ENCODE measurements at regions not wholly inside any gene's neighbourhood (a gene's known extent, or its start where the extent isn't known, plus 50 kb on each side); places are given as distances from the start of the nearest gene placed in this dataset.

DNA sequence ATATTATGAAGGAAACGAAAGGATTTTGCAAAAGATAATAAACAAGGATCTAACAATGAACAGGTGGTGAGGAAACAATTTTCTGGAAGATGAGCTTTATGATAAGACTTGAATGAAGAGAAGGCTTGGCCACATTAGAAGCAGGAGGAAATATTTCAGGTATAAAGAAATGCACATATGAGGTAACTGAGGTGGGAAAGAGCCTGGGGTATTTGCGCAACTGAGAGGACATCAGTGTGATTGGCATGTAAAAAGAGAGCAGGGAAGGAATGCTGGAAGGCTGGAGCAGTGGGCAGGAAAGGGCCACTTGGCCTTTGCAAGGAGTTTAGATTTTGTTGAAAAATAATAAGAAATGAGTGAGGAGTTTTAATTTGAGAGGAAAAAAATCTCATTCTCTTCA is 414.4 kb upstream of the TMCO5A start:
- no peak overlapping the region for H3K4me3 ChIP-seq (ENCODE audit: low read length)
- H3K27ac ChIP-seq (ENCODE audit: low read depth, low read length): no peak overlapping the region
- no peaks in the 10 kb centered on the region for H3K27me3 Mint-ChIP-seq
- no peaks in the 10 kb centered on the region for H3K27me3 ChIP-seq (ENCODE audit: insufficient read depth, low read length, poor library complexity, severe bottlenecking)
- H3K36me3 ChIP-seq (ENCODE audit: insufficient read depth, low read length): no peaks in the 10 kb centered on the region
- no peak overlapping the region for H3K4me3 Mint-ChIP-seq
- peaks cover 0 to 15% (median 6%) of the 10 kb centered on the region in 5 donors for H3K9me3 Mint-ChIP-seq
- ChIA-PET CTCF (no interaction called here), POLR2A (no interaction called here)
- H3K9me3 ChIP-seq (ENCODE audit: low read length): no peaks in the 10 kb centered on the region
- no peaks in the 10 kb centered on the region for H3K4me1 ChIP-seq (ENCODE audit: insufficient read depth, low read length)
- no peaks in the 10 kb centered on the region for H3K36me3 Mint-ChIP-seq
- H3K4me1 Mint-ChIP-seq: no peaks in the 10 kb centered on the region
- no peak overlapping the region for H3K27ac Mint-ChIP-seq
- DNase-seq: no peak

- CTCF ChIA-PET: no interaction called here
- H3K27ac ChIP-seq (ENCODE audit: low read depth, low read length): no peak overlapping the region
- Mint-ChIP-seq H3K27ac (no peak overlapping the region), H3K4me3 (no peak overlapping the region), H3K36me3 (no peaks in the 10 kb centered on the region), H3K9me3 (peaks cover 0 to 15% (median 6%) of the 10 kb centered on the region in 5 donors), H3K4me1 (no peaks in the 10 kb centered on the region), H3K27me3 (no peaks in the 10 kb centered on the region)
- no peaks in the 10 kb centered on the region for H3K4me1 ChIP-seq (ENCODE audit: insufficient read depth, low read length)
- no peak overlapping the region for H3K4me3 ChIP-seq (ENCODE audit: low read length)
- no peaks in the 10 kb centered on the region for H3K36me3 ChIP-seq (ENCODE audit: insufficient read depth, low read length)
- no peak for DNase-seq
- H3K9me3 ChIP-seq (ENCODE audit: low read length): no peaks in the 10 kb centered on the region
- POLR2A ChIA-PET: no interaction called here
- H3K27me3 ChIP-seq (ENCODE audit: insufficient read depth, low read length, poor library complexity, severe bottlenecking): no peaks in the 10 kb centered on the region
Observed at GRCh38 chr15:37520882-37521281, 413.6 kb upstream of the TMCO5A start.

GRCh38 chr15:37524601-37525000 is 409.8 kb upstream of the TMCO5A start:
- Histone ChIP-seq H3K36me3 (ENCODE audit: insufficient read depth, low read length) (no peaks in the 10 kb centered on the region), H3K4me1 (ENCODE audit: insufficient read depth, low read length) (no peaks in the 10 kb centered on the region), H3K27ac (ENCODE audit: low read depth, low read length) (no peak overlapping the region), H3K9me3 (ENCODE audit: low read length) (no peaks in the 10 kb centered on the region), H3K27me3 (ENCODE audit: insufficient read depth, low read length, poor library complexity, severe bottlenecking) (no peaks in the 10 kb centered on the region), H3K4me3 (ENCODE audit: low read length) (no peak overlapping the region)
- H3K4me1 Mint-ChIP-seq: no peaks in the 10 kb centered on the region
- H3K4me3 Mint-ChIP-seq: no peak overlapping the region
- no peak overlapping the region for H3K27ac Mint-ChIP-seq
- H3K36me3 Mint-ChIP-seq: no peaks in the 10 kb centered on the region
- DNase-seq: no peak
- CTCF ChIA-PET: no interaction called here
- peaks cover 0 to 2% of the 10 kb centered on the region in 2 donors for H3K27me3 Mint-ChIP-seq
- peaks cover 0 to 15% (median 2%) of the 10 kb centered on the region in 5 donors for H3K9me3 Mint-ChIP-seq
- POLR2A ChIA-PET: no interaction called here

DNA sequence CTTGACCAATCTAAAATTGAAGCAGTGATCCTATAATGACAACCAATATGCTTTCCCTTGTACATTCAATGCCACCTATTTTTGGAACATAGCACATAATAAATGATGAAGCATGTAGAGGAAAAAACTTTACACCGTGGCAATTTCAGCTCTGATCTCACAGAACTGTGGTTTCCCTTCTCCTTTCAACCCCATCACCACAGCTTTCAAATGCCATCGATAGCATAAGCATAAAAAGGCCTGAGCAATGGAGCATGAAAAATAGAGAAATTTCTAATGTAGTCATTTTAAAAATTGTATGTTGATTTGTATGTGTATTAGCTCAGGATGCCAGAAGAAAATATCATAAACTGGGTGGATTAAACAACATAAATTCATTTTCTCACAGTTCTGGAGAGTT is 406.0 kb upstream of the TMCO5A start:
- Mint-ChIP-seq H3K9me3 (peaks cover 0 to 12% (median 2%) of the 10 kb centered on the region in 5 donors), H3K27ac (no peak overlapping the region), H3K4me1 (no peaks in the 10 kb centered on the region), H3K36me3 (no peaks in the 10 kb centered on the region), H3K27me3 (peaks cover 0 to 2% of the 10 kb centered on the region in 2 donors), H3K4me3 (no peak overlapping the region)
- Histone ChIP-seq H3K27me3 (ENCODE audit: insufficient read depth, low read length, poor library complexity, severe bottlenecking) (no peaks in the 10 kb centered on the region), H3K9me3 (ENCODE audit: low read length) (no peaks in the 10 kb centered on the region), H3K4me3 (ENCODE audit: low read length) (no peak overlapping the region), H3K36me3 (ENCODE audit: insufficient read depth, low read length) (no peaks in the 10 kb centered on the region), H3K4me1 (ENCODE audit: insufficient read depth, low read length) (no peaks in the 10 kb centered on the region), H3K27ac (ENCODE audit: low read depth, low read length) (no peak overlapping the region)
- ChIA-PET CTCF (no interaction called here), POLR2A (no interaction called here)
- DNase-seq: no peak

- H3K4me3 ChIP-seq (ENCODE audit: low read length): no peak overlapping the region
- Mint-ChIP-seq H3K36me3 (no peaks in the 10 kb centered on the region), H3K4me3 (no peak overlapping the region), H3K27me3 (no peaks in the 10 kb centered on the region), H3K4me1 (no peaks in the 10 kb centered on the region), H3K9me3 (peaks cover 2 to 14% (median 4%) of the 10 kb centered on the region in 5 donors), H3K27ac (no peak overlapping the region)
- no peaks in the 10 kb centered on the region for H3K4me1 ChIP-seq (ENCODE audit: insufficient read depth, low read length)
- no peaks in the 10 kb centered on the region for H3K27me3 ChIP-seq (ENCODE audit: insufficient read depth, low read length, poor library complexity, severe bottlenecking)
- no peak overlapping the region for H3K27ac ChIP-seq (ENCODE audit: low read depth, low read length)
- no peaks in the 10 kb centered on the region for H3K9me3 ChIP-seq (ENCODE audit: low read length)
- no peaks in the 10 kb centered on the region for H3K36me3 ChIP-seq (ENCODE audit: insufficient read depth, low read length)
- POLR2A ChIA-PET: no interaction called here
- DNase-seq: no peak
- CTCF ChIA-PET: no interaction called here
Observed at GRCh38 chr15:37536967-37537605, 397.4 kb upstream of the TMCO5A start.

DNA sequence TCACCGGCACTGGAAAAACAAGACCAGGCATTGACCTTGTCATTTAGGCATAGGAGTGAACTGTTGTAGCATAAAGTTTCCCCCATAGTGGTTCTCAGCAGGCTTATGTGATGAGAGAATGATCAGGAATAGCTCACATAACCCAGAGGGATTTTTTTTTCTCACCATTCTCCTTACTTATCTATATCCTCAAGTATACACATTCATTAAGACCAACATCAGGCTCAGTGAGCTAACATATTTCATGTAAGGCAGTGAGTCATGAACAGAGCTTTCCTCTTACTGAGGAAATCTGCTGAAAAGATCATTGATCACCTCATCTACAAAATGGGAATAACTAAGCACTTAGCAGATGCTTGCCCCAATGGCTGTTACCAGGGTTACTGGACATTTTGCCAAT is 396.6 kb upstream of the TMCO5A start:
- no peak for DNase-seq
- no peaks in the 10 kb centered on the region for H3K4me1 Mint-ChIP-seq

GRCh38 chr15:37548116-37548515 is 386.3 kb upstream of the TMCO5A start:
- no peaks in the 10 kb centered on the region for H3K4me1 Mint-ChIP-seq
- H3K9me3 Mint-ChIP-seq: peaks cover 0 to 14% (median 1%) of the 10 kb centered on the region in 5 donors
- ChIA-PET POLR2A (no interaction called here), CTCF (no interaction called here)
- Histone ChIP-seq H3K9me3 (ENCODE audit: low read length) (no peaks in the 10 kb centered on the region), H3K4me1 (ENCODE audit: insufficient read depth, low read length) (no peaks in the 10 kb centered on the region), H3K27me3 (ENCODE audit: insufficient read depth, low read length, poor library complexity, severe bottlenecking) (no peaks in the 10 kb centered on the region), H3K27ac (ENCODE audit: low read depth, low read length) (no peak overlapping the region), H3K4me3 (ENCODE audit: low read length) (no peak overlapping the region), H3K36me3 (ENCODE audit: insufficient read depth, low read length) (no peaks in the 10 kb centered on the region)
- H3K27me3 Mint-ChIP-seq: no peaks in the 10 kb centered on the region
- H3K36me3 Mint-ChIP-seq: no peaks in the 10 kb centered on the region
- no peak overlapping the region for H3K4me3 Mint-ChIP-seq
- no peak for DNase-seq
- no peak overlapping the region for H3K27ac Mint-ChIP-seq

More for the DNA sequence above, 396.6 kb upstream of the TMCO5A start:
- H3K27me3 ChIP-seq (ENCODE audit: insufficient read depth, low read length, poor library complexity, severe bottlenecking): no peaks in the 10 kb centered on the region
- Mint-ChIP-seq H3K27me3 (no peaks in the 10 kb centered on the region), H3K36me3 (no peaks in the 10 kb centered on the region), H3K4me3 (no peak overlapping the region), H3K9me3 (peaks cover 2 to 10% (median 4%) of the 10 kb centered on the region in 5 donors), H3K27ac (no peak overlapping the region)
- no peaks in the 10 kb centered on the region for H3K4me1 ChIP-seq (ENCODE audit: insufficient read depth, low read length)
- no peaks in the 10 kb centered on the region for H3K9me3 ChIP-seq (ENCODE audit: low read length)
- no peak overlapping the region for H3K27ac ChIP-seq (ENCODE audit: low read depth, low read length)
- no peaks in the 10 kb centered on the region for H3K36me3 ChIP-seq (ENCODE audit: insufficient read depth, low read length)
- ChIA-PET CTCF (no interaction called here), POLR2A (no interaction called here)
- H3K4me3 ChIP-seq (ENCODE audit: low read length): no peak overlapping the region

DNA sequence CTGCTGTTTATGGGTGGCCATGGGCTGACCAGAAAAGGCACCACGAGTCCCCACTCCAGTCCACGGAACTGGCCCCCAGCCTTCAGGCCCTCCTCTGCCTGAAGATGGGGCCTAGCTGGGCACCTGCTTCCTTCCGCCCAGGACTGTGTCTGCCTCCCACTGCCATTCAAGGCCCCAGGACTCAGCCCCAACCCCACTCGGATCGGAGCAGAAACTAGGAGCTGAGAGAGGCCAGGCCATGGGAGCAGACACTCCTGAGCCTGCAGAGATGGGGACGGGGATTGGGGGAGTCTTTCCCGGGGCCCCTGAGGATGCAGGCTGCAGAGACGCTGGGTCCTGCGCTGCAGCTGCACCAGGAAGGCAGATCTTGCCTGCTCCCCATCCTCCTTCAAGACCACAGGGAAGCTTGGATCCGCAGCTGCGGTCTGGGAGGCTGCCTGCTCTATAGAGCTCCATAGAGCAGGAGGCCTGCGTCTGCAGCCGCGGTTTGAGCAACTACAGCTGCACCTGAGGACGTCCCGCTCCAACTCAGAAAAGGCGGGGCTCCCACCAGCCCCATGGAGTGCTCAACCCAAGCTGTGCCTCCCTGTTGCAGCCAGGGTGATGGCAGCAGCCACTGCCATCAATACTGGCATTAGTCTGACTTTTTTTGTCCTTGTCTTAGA is 383.9 kb upstream of the TMCO5A start:
- H3K4me3 Mint-ChIP-seq: no peak overlapping the region
- no peak for DNase-seq
- POLR2A ChIA-PET: no interaction called here
- H3K27ac Mint-ChIP-seq: no peak overlapping the region
- H3K36me3 ChIP-seq (ENCODE audit: insufficient read depth, low read length): no peaks in the 10 kb centered on the region
- H3K36me3 Mint-ChIP-seq: no peaks in the 10 kb centered on the region
- H3K4me1 ChIP-seq (ENCODE audit: insufficient read depth, low read length): no peaks in the 10 kb centered on the region
- H3K9me3 Mint-ChIP-seq: peaks cover 0 to 29% (median 1%) of the 10 kb centered on the region in 5 donors
- no peaks in the 10 kb centered on the region for H3K27me3 ChIP-seq (ENCODE audit: insufficient read depth, low read length, poor library complexity, severe bottlenecking)
- no peaks in the 10 kb centered on the region for H3K9me3 ChIP-seq (ENCODE audit: low read length)
- no peak overlapping the region for H3K27ac ChIP-seq (ENCODE audit: low read depth, low read length)
- no peaks in the 10 kb centered on the region for H3K4me1 Mint-ChIP-seq
- CTCF ChIA-PET: no interaction called here
- no peaks in the 10 kb centered on the region for H3K27me3 Mint-ChIP-seq
- H3K4me3 ChIP-seq (ENCODE audit: low read length): no peak overlapping the region

Measured in CD8-positive, alpha-beta memory T cell (primary cell).